GM18867 (cell line): ENCODE measurements at regions not wholly inside any gene's neighbourhood (a gene's known extent, or its start where the extent isn't known, plus 50 kb on each side); places are given as distances from the start of the nearest gene placed in this dataset.
"Not testable (repeated sequence)": the region's sequence is repeated elsewhere in the genome, so short reads cannot be mapped to it uniquely, and the experiment has no call there.

Source experiments
- ATAC-seq: cut with Tn5 transposase; IDR thresholded peaks from one replicate; pipeline ENCODE4 v1.9.1; 2021; ENCODE audit warnings: mild to moderate bottlenecking, moderate library complexity; ENCODE audit not compliant: unreplicated experiment

DNA sequence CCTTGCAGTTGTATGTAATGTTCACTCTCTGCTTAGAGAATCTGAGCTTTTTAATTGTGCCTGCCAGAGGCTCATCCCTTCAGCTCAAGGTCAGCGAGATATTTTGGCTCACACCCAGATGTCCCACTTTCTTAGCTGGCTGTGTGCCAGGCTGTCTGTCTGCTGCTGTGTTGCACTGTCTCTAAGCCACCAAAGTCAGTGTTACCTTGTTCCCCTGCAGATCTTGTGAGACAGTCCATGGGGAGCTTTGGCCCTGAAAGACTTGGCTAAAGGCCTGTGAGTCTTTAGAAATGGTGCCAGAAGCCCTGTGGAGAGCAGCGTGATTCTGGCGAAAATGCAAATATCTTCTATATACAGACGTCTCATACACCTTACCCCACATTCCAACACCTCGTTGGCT lies 293.7 kb downstream of the TTC6 start:
- no peak for ATAC-seq

DNA sequence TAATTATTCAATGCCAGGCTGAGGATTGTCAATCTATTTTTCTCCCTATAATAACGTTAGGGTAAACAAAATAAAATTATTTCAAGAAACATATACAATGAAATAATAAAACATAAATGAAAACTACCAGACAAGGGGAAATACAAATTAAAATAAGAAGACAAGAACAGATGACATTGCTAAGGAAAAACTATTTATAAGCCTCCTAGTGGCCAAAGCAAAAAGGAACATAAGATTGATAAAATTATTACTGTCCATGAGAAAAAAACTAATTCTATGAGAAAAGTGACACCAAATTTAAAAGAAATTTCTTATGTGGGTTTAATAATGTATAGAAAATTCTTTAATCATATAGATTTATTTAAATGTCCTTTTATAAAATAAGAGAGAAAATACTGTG lies 294.7 kb downstream of the TTC6 start:
- ATAC-seq, result no peak

DNA sequence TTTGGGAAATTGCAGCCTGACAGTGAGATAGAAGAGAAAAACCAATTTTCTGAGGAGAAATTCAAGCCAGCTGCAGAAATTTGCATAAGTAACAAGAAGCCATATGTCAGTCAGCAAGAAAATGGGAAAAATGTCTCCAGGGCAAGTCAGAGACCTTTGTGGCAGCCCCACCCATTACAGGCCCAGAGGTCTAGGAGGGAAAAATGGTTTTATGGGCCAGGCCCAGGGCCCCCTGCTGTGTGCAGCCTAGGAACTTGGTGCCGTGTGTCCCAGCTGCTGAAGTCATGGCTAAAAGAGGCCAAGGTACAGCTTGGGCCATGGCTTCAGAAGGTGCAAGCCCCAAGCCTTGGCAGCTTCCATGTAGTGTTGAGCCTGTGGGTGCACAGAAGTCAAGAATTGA lies 296.1 kb downstream of the TTC6 start:
- not testable (repeated sequence) for ATAC-seq

DNA sequence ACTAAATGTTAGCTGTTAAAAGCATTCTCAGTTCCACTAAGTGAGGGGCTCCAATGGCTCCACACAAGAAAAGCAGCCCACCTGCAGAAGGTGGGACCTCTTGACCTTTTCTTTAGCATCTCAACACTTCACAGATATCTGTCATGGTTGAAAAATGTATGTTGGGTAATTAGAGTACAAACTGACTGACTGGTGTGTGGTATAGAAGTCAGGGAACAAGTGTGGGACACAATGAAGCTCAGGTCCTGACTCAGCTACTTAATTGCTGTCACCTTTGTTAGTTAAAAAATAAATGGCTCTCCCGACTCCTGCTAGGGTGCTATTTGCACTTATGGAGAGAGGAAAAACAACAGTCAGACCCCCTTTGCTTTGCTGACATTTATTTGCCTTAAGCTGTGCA lies 299.0 kb downstream of the TTC6 start:
- no peak for ATAC-seq

DNA sequence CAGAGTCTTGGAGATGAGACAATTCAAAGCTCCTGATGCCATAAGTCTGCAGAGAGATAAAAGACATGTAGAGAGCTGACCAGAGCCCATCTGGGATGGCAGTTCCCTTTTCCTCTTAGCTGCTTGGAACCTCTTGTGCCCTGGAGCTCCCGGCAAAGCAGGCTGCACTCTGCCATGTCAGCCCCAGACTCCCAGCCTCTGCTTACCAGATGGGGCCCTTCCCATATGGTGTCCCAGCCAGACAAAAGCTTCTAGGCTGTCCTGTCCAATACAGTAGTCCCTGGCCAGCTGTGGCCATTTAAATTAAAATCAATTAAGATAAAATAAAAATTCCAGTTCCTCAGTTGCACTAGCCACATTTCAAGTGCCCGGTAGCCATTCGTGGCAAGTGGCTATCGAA lies 303.9 kb downstream of the TTC6 start:
- no peak for ATAC-seq

DNA sequence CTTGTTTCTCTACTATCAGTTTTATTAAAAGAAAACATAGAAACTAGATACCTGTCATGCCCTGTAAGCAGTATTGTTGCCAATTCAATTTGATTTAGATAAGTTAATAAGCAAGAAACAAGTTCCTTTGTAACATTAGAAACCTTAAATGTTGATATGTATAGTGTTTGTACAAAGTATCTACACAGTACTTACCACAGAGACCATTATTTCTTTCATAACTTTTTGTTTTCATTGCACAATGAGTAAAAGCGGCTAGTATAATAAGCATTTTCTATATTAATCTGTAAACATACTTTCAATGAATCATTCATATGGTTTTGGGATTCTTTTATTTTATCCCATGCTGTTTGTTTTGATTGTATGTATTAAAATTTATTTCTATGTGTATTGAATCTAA lies 305.1 kb downstream of the TTC6 start:
- ATAC-seq, result no peak

DNA sequence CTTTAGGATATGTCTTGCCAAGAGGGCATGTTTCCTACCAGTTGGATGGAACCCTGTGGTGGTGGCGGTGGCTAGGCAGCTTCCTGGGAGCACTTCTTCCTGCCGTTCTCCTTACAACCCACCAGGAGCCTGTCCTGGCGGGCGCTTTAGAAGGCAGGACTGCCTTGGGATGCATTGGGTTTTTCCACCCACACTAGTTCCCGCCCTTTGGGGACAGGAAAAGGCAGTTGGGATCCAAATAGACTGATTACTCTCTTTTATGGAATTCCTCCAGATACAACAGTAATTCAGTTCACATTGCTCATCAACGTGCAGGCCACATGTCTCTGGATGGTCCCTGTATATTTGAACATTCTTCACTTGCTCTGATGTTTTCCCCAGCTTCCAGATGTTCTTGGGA lies 305.7 kb upstream of the SSTR1 start:
- ATAC-seq, result no peak

DNA sequence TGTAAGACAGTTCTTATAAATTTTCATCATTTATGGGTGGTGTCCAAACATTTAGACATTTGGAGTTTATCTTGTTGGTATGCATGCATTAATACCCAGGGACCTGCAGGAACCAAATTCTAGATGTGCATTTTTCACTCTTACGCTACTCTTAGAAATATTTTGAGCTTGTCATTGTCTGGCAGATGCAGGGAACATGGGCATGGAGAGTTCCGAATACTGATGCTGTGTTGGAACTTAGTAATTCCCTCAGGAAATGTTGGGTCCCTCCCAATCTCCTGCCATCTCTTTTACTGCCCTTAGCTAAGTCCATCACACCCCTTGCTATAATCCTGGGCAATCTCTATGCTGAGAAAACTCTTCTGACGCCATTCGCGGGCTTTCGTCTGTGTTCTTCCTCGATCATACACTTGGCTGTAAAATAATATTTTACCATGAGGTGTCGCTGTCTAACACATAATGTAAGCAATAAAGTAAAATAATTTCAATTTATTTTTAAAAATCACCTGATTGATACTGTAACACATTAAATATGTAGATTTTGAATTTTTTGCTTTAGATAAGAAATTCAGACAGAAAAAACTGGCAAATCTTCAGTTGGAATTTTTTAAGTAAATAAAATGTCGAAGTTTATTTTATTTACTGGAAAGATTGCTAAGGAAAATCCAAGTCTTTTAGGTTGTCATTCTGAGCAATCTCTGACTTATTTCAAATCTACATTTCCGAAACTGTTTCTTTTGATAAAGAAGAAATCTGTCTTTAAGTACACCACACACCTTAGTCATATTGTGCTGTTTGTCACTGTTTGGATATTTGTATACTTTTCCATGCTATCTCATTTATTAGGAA lies 304.1 kb upstream of the SSTR1 start:
- no peak for ATAC-seq

DNA sequence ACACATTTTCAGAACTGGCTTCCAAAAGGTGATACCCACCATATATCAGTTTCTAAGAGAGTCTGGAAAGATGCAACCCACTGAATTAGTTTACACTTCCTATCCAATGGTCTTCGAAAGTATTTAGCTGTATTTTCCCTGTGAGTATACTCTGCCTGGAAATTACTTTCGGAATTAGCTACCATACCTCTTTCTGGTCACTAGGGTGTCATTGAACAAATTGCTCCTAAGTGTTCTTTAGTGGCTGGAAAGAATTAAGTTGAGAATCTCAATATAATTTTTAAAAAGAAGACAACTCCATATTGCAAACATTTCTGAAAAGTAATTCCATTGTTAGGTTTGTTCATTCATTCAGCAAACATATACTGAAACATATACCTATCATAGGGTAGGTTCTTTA lies 283.1 kb upstream of the SSTR1 start:
- ATAC-seq, result no peak

DNA sequence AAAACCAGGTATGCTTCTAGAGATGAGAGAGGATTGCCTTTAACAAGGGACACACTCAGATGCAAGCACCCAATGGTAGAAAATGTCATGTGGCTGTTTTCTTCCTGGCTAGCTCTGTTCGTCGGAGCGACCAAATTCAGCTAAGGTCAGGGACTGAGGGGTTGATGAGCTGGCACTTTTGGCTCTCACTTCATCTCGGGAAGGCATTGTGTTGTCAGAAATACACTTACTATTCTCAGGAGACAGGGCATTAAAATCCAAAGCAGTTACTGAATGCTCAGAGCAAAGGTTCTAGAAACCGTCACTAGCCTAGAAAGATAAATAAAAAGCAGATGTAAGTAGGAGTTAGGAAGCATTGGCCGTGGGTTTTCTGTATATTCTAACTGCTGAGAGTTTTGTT lies 275.7 kb upstream of the SSTR1 start:
- no peak for ATAC-seq

DNA sequence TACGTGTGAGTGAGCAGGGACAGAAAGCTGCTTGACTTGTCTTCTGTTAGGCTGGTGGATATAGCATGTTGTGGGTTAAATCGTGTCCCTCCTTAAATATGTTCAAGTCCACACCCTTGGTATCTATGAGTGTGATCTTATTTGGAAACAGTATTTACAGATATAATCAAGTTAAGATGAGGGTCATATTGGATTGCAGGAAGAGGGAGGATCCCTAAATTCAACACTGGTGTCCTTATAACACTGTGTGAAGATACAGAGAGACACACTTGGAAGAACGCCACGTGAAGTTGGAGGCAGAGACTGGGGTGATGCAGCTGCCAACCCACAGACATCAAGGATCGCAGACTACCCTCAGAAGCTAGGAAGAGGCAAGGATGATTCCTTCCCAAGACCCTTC lies 275.2 kb upstream of the SSTR1 start:
- no peak for ATAC-seq

DNA sequence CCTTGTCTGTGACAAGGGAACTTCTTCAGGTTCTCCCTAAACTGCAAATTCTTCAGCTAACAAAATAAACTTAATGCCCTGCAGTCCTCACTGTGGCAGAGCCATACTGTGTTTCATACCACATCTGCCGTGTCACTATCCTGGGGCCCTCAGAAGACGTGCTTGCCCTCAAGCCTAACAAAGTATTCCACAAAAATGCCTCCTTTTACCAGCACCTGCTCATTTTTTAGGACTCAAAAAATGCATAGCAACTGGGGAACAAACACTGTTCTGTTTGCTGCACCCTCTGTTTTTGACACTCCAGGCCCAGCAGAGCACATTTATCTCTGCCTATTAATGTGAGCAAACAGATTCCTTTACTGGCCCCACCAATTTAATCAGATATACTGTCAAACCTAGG lies 270.7 kb upstream of the SSTR1 start:
- ATAC-seq, result no peak

DNA sequence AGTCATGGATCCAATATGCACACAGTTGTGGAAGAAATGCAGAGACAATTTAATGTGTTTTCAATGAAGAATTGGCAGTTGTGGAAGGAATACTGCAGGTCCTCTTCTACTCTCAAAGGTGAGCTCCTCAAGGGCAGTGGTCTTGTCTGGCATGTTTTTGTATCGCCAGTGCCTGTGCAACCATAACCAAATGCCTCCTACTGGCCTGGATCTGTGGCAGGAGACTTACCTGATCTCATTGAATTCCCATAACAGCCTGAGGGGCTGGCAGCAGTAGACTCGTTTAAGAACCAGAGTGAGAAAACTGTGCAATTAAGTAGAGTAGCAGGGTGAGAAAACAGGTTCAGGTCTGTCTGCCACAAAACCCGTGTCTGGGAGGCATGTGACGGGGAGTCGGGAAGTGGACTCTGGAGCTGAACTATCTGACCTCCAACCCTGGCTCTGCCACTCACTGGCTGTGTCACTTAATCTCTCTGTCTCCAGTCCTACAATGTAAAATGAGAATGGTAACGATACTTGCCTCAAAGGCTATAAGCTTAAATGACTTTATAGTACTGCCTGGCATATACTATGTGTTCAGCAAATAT lies 268.2 kb upstream of the SSTR1 start:
- ATAC-seq, result no peak

DNA sequence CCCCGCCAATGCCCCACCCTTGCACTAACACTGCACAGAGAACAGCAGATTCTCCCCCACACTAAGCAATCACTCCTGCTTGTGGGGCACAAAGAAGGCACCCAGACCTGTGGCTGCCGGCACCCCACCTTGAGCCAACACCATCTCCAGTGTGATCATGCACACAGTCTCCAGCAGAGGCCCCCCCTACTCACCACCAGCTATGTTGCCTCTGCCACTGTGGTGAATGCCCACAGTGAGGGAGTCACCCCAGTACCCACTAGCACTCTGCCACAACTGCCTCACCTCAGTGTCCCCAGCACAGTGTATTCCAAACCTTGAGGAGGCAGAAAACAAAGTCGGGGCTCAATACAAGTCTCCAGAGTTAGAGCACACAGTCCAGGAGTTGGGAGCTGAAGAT lies 261.7 kb upstream of the SSTR1 start:
- ATAC-seq, result no peak

DNA sequence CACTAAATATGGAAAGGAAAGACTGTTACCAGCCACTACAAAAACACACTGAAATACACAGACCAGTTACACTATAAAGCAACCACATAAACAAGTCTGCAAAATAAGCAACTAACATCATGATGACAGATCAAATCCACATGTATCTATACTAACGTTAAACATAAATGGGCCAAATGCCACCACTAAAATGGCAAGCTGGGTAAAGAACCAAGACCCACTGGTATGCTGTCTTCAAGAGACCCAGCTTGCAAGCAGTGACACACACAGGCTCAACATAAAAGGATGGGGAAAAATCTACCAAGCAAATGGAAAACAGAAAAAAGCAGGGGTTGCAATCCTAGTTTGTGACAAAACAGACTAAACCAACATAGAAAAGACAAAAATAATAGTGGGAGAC lies 260.9 kb upstream of the SSTR1 start:
- ATAC-seq, result no peak

DNA sequence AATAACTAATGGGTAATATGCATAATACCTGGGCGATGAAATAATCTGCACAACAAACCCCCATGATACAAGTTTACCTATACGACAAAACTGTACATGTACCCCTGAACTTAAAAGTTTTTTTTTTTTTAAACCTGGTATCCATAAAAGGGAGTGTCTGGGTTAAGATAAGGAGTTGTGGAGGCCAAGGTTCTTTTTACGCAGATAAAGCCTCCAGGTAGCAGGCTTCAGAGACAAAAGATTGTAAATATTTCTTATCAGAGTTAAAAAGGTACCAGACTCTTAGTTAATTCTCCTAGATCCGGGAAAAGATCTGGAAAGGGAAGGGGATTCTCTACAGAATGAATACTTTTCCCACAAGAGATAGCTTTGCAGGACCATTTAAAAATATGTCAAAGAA lies 259.4 kb upstream of the SSTR1 start:
- no peak for ATAC-seq

DNA sequence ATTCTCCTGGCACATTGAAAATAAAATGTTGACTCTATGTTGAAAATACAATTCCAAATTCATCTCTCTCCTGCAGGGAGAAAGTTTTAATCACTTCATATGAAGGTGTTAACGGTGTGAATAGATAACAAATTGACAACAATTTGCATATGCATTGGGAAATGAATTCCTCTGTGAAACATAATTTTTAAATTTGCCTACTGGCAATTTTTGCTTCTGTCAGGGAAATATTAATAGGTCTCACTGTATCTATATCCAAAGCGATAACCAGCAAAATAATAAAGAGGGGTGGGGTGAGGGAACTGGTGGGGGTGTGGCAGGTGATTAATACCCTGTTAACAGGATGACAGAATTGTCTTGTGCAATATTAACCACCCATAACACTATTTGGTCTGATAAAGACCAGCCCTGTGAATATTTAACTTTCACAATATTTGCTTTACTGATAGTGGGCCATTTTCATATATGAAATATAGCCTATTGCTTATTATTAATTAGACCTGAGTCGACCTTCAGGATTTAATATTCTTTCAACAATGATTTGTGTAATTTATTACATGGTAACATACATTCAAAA lies 239.0 kb upstream of the SSTR1 start:
- no peak for ATAC-seq

DNA sequence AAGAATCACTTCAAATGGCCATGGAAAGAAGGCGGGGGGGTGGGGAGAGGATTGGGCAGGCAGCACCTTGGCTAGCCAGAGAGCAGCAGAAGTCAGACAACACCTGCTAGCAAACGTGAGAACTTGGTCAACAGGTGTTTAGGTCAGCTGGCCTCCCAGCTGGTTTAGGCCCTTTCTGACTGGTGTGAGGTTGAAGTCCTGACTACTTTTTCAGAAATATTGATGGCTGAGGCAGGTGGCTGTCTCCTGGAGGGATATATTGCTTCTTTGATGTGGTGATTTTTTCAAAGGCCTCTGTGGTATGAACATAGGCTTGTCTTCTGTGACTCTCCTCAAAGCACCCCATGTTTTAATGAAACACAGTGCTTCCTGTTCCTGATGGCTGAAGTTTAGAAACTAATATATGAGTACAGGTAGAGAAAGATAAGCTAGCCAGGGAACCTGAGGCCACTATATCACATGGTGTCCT lies 238.2 kb upstream of the SSTR1 start:
- no peak for ATAC-seq

DNA sequence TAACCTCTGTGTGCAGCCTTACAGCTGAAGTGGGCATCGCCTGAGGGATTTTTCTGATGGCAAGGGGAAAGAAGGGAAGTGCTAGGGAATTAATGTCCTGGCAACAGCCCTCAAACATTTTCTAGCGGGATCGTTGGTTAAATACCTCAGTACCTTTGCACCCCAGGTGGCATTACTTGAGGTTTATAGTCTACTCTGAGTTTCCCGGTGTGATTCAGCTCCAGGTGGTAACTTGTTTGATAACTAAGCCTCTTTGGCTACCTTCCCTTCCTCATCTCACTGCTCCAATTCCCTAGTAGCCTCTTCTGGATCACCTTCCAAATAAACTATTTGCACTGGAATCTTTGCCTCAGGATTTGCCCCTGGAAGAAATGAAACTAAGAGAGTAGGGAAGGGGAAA lies 237.0 kb upstream of the SSTR1 start:
- no peak for ATAC-seq

DNA sequence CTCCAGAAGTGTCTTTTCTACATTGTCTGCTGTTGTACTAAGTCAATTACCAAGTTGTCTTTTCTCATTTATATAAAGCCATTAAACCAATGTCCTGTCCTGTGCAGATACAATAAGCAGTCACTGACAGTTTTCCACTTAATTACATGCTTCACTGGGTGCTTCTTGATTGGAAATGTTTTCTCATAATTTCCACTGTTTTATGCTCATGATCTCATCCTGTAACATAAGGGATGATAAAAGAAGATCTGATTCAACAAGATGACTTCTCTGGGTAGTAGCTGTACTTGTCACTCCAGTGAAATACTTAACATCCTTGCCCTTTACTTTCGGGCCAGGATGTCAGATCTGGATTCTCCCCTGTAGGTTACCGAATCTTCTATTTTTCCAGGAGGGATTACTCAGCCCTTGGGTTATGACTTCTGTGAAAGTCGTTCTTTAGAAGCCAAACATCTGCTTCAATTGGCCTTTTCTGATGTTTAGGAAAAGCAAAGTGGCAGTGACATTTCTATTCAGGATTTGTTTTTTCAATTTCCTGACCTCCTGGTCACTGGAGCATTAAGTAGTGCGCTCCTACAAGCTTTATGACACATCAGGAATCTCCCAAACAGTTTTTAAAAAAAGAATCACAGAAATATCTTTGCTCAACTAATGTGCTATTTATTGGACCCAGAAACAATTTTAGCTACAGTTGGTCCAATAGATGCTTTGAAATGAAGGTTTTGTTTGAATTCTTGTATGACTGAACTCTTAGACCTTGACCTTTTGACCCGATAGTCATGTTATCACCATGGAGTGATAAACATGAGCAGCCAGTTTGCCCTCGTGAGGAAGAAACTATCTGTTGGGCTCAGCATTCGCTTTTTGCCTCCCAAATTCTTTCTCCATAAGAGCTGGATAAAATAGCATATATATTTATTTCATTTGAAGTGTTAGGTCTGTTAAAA lies 234.5 kb upstream of the SSTR1 start:
- ATAC-seq, result no peak

DNA sequence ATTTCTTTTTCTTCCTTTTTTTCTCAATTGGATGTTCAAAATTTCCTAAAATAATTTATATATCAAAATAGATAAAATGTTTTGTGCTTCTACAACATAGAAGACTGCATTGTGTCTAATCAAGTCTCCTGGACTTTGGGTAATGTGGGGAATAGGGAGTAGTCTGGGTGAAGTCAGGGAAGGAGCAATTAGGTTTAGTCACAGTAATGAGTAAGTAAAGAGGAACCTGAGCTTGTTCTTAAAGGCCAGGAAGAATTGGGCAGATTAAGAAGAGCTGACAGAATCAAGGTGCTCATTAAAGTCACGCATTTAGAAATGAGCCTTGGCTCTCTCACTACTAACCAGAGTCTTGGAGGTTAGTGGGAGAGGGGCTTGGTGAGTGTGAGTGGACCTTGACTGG lies 233.3 kb upstream of the SSTR1 start:
- ATAC-seq, result no peak
